Neural cell (in vitro differentiated cells): ENCODE measurements at regions not wholly inside any gene's neighbourhood (a gene's known extent, or its start where the extent isn't known, plus 50 kb on each side); places are given as distances from the start of the nearest gene placed in this dataset.

ENCODE experiments used
- EP300 ChIP-seq: fragments of 450-650 bp; conservative IDR thresholded peaks from 2 replicates; pipeline ENCODE4 v1.6.1; 2014; ENCODE audit warnings: antibody characterized with exemption, mild to moderate bottlenecking, moderate library complexity; ENCODE audit not compliant: poor library complexity, severe bottlenecking
- EZH2 ChIP-seq: fragments of 200-600, 300-800 bp; shearing (Covaris generic), sonication (generic); IDR thresholded peaks from 2 replicates; pipeline ENCODE4 v1.6.1; 2014; ENCODE audit warnings: antibody characterized with exemption, low read length, borderline replicate concordance, mild to moderate bottlenecking; ENCODE audit not compliant: insufficient read depth, poor library complexity, severe bottlenecking
- MXI1 ChIP-seq: fragments of 450-650 bp; conservative IDR thresholded peaks from 2 replicates; pipeline ENCODE4 v1.6.1; 2014; ENCODE audit warnings: antibody characterized with exemption, mild to moderate bottlenecking; ENCODE audit not compliant: poor library complexity, severe bottlenecking
- POLR2AphosphoS5 ChIP-seq: IDR thresholded peaks from 2 replicates; pipeline ENCODE4 v1.6.1; 2012
- RAD21 ChIP-seq: fragments of 450-650 bp; conservative IDR thresholded peaks from 2 replicates; pipeline ENCODE4 v1.6.1; 2014; ENCODE audit warnings: antibody characterized with exemption, mild to moderate bottlenecking, moderate library complexity
- SMC3 ChIP-seq: fragments of 450-650 bp; conservative IDR thresholded peaks from 2 replicates; pipeline ENCODE4 v1.6.1; 2014; ENCODE audit warnings: antibody characterized with exemption, mild to moderate bottlenecking, moderate library complexity; ENCODE audit not compliant: poor library complexity
- TAF1 ChIP-seq: IDR thresholded peaks from 2 replicates; pipeline ENCODE4 v1.6.1; 2012; ENCODE audit warnings: low read depth
- TF ChIP-seq, protein P1 (sequence below): fragments of 450-650 bp; IDR thresholded peaks from 2 replicates; pipeline ENCODE4 v1.5.1; 2014; ENCODE audit warnings: antibody characterized with exemption, mild to moderate bottlenecking, moderate library complexity; ENCODE audit not compliant: poor library complexity, severe bottlenecking
- TF ChIP-seq, protein P2 (sequence below): IDR thresholded peaks from 2 replicates; pipeline ENCODE4 v1.6.1; 2012; ENCODE audit warnings: borderline replicate concordance

DNA sequence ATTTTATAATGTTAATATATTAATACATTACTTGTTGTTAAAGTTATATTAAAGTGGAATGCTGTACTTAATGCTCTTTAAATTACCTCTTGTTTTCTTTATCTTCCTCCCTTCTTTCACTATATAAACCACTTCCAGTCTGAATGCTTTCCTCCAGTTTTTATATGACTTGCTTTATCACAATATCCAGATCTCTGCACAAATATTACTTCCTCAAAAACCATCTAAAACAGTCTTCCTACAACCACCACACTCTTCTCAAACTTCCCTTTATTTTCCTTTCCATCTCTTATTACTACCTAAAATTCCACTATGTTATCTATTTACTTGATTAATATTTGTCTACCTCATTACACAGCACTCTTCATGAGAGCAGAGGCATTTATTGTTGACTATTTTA is 956.6 kb downstream of the LRFN5 start:
- TF ChIP-seq, protein P1, sequence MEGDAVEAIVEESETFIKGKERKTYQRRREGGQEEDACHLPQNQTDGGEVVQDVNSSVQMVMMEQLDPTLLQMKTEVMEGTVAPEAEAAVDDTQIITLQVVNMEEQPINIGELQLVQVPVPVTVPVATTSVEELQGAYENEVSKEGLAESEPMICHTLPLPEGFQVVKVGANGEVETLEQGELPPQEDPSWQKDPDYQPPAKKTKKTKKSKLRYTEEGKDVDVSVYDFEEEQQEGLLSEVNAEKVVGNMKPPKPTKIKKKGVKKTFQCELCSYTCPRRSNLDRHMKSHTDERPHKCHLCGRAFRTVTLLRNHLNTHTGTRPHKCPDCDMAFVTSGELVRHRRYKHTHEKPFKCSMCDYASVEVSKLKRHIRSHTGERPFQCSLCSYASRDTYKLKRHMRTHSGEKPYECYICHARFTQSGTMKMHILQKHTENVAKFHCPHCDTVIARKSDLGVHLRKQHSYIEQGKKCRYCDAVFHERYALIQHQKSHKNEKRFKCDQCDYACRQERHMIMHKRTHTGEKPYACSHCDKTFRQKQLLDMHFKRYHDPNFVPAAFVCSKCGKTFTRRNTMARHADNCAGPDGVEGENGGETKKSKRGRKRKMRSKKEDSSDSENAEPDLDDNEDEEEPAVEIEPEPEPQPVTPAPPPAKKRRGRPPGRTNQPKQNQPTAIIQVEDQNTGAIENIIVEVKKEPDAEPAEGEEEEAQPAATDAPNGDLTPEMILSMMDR: no peak
- TF ChIP-seq POLR2AphosphoS5 (no peak), SMC3 (no peak), MXI1 (no peak), EZH2 (no peak), TAF1 (no peak), RAD21 (no peak), EP300 (no peak)
- TF ChIP-seq, protein P2, sequence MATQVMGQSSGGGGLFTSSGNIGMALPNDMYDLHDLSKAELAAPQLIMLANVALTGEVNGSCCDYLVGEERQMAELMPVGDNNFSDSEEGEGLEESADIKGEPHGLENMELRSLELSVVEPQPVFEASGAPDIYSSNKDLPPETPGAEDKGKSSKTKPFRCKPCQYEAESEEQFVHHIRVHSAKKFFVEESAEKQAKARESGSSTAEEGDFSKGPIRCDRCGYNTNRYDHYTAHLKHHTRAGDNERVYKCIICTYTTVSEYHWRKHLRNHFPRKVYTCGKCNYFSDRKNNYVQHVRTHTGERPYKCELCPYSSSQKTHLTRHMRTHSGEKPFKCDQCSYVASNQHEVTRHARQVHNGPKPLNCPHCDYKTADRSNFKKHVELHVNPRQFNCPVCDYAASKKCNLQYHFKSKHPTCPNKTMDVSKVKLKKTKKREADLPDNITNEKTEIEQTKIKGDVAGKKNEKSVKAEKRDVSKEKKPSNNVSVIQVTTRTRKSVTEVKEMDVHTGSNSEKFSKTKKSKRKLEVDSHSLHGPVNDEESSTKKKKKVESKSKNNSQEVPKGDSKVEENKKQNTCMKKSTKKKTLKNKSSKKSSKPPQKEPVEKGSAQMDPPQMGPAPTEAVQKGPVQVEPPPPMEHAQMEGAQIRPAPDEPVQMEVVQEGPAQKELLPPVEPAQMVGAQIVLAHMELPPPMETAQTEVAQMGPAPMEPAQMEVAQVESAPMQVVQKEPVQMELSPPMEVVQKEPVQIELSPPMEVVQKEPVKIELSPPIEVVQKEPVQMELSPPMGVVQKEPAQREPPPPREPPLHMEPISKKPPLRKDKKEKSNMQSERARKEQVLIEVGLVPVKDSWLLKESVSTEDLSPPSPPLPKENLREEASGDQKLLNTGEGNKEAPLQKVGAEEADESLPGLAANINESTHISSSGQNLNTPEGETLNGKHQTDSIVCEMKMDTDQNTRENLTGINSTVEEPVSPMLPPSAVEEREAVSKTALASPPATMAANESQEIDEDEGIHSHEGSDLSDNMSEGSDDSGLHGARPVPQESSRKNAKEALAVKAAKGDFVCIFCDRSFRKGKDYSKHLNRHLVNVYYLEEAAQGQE: no peak
